ENCODE measurements at regions not wholly inside any gene's neighbourhood (a gene's known extent, or its start where the extent isn't known, plus 50 kb on each side); places are given as distances from the start of the nearest gene placed in this dataset.
A peak's percentile ranks its signal among the peaks of the same experiment; 100 is the strongest.

DNA sequence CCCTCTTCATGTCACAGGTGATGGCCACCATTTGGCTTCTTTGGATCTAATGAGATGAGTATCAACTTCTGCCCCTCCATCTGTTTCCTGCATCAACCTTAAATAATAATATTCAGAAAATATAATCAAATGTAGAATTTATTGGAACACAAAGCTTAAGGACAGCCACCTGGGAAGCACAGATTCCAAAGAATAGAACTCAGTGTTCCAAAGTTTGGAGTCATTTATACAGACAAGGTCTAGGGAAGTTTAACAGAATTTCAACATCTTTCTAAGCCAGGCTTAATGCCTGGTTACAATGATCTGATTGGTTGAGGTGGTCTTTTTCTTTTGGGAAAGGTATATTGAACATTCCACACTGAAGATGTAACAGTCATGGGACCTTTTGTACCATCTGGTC lies 218.0 kb upstream of the PIEZO2 start (continued):
- TF ChIP-seq ZNF792 (tag by site-specific recombination; IDR thresholded peaks at IDR 0.05), result no peak
- TF ChIP-seq, protein P1, sequence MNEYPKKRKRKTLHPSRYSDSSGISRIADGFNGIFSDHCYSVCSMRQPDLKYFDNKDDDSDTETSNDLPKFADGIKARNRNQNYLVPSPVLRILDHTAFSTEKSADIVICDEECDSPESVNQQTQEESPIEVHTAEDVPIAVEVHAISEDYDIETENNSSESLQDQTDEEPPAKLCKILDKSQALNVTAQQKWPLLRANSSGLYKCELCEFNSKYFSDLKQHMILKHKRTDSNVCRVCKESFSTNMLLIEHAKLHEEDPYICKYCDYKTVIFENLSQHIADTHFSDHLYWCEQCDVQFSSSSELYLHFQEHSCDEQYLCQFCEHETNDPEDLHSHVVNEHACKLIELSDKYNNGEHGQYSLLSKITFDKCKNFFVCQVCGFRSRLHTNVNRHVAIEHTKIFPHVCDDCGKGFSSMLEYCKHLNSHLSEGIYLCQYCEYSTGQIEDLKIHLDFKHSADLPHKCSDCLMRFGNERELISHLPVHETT (tag by site-specific recombination; IDR thresholded peaks at IDR 0.05), result no peak
- no peak for TF ChIP-seq ZBTB1 (tag by site-specific recombination; IDR thresholded peaks at IDR 0.05)
- no peak for TF ChIP-seq ZNF548 (tag by site-specific recombination; IDR thresholded peaks at IDR 0.05)
- no peak for TF ChIP-seq ZSCAN4 (tag by site-specific recombination; IDR thresholded peaks at IDR 0.05)

GRCh38 chr18:11366410-11366809 lies 217.0 kb upstream of the PIEZO2 start:
- Histone ChIP-seq H3K9me3 (ENCODE audit: control insufficient read depth, insufficient read depth, low read depth, low read length) (no peaks in the 10 kb centered on the region), H3K4me3 (ENCODE audit: low read depth, low read length) (no peak overlapping the region), H3K36me3 (ENCODE audit: control insufficient read depth in 2 of 2, insufficient read depth in 1 of 2, low read length in 2 of 2) (no peaks in the 10 kb centered on the region), H3K27ac (ENCODE audit: extremely low read depth, low read depth, low read length) (no peak overlapping the region), H3K4me1 (ENCODE audit: control insufficient read depth, insufficient read depth, low read length) (peaks cover 5% of the 10 kb centered on the region; the same call in 1 of the 2 replicates)
- CTCF ChIA-PET, result interaction anchor here (0.7 to 1.3 kb wide), 2 partner anchors 13 to 28 kb away, joined by 3 read pairs; no protein-coding TSS in a partner anchor
- POLR2A ChIA-PET, result no interaction called here
- TF ChIP-seq ZNF629 (tag by site-specific recombination; IDR thresholded peaks at IDR 0.05), result peak; percentile 52; the same call in 1 of the 2 replicates
- no peak for TF ChIP-seq ZNF404 (tag by site-specific recombination; IDR thresholded peaks at IDR 0.05)
- TF ChIP-seq PRDM6 (tag by site-specific recombination; IDR thresholded peaks at IDR 0.05), result peak; percentile 70
- TF ChIP-seq ZNF112 (tag by site-specific recombination; IDR thresholded peaks at IDR 0.05), result no peak
- TF ChIP-seq HOXC10 (CRISPR knock-in tag; IDR thresholded peaks at IDR 0.05), result no peak
- TF ChIP-seq ZNF561 (tag by site-specific recombination; IDR thresholded peaks at IDR 0.05; ENCODE audit: borderline replicate concordance), result no peak
- 0 out of 2 replicates have a peak, but pooled peaks have one; percentile 35 for TF ChIP-seq ZNF501 (tag by site-specific recombination; IDR thresholded peaks at IDR 0.05)
- TF ChIP-seq ZSCAN4 (tag by site-specific recombination; IDR thresholded peaks at IDR 0.05), result no peak
- no peak for TF ChIP-seq ZNF433 (tag by site-specific recombination; IDR thresholded peaks at IDR 0.05; ENCODE audit: low read depth)
- TF ChIP-seq SP7 (tag by site-specific recombination; IDR thresholded peaks at IDR 0.05), result no peak
- TF ChIP-seq KLF7 (tag by site-specific recombination; IDR thresholded peaks at IDR 0.05; ENCODE audit: borderline replicate concordance), result no peak
- TF ChIP-seq ZNF155 (tag by site-specific recombination; IDR thresholded peaks at IDR 0.05), result no peak
- TF ChIP-seq, protein P2, sequence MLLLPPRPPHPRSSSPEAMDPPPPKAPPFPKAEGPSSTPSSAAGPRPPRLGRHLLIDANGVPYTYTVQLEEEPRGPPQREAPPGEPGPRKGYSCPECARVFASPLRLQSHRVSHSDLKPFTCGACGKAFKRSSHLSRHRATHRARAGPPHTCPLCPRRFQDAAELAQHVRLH (tag by site-specific recombination; IDR thresholded peaks at IDR 0.05), result no peak
- TF ChIP-seq ZFP37 (tag by site-specific recombination; IDR thresholded peaks at IDR 0.05), result no peak
- no peak; the same call in 1 of the 2 replicates for TF ChIP-seq ZFHX2 (tag by site-specific recombination; conservative IDR thresholded peaks at IDR 0.05)
- peak; percentile 38; the same call in 1 of the 2 replicates for TF ChIP-seq PRDM4 (tag by site-specific recombination; IDR thresholded peaks at IDR 0.05)
- TF ChIP-seq ZIC2 (tag by site-specific recombination; IDR thresholded peaks at IDR 0.05), result peak; percentile 76
- no peak for TF ChIP-seq ZNF280D (tag by site-specific recombination; IDR thresholded peaks at IDR 0.05)
- TF ChIP-seq ZNF664 (tag by site-specific recombination; IDR thresholded peaks at IDR 0.05), result no peak
- no peak for TF ChIP-seq ZNF175 (tag by site-specific recombination; IDR thresholded peaks at IDR 0.05)
- TF ChIP-seq GLIS1 (tag by site-specific recombination; IDR thresholded peaks at IDR 0.05), result peak; percentile 45
